NCI-H146 treated with DMSO at 0.1 percent for 48 hours (cell line): ENCODE measurements at regions not wholly inside any gene's neighbourhood (a gene's known extent, or its start where the extent isn't known, plus 50 kb on each side); places are given as distances from the start of the nearest gene placed in this dataset.

Source experiments
- DNase-seq: peaks from one replicate; lab custom pipeline; 2025; ENCODE audit not compliant: unreplicated experiment; lab: John Stamatoyannopoulos, UW

- no peak for DNase-seq
These were observed 229.3 kb downstream of the IDS start for GRCh38 chrX:149275836-149276235.

GRCh38 chrX:149274516-149275105 lies 230.5 kb downstream of the IDS start:
- DNase-seq: no peak

- no peak for DNase-seq
These were observed 232.2 kb downstream of the IDS start for GRCh38 chrX:149272690-149273463.

GRCh38 chrX:149267878-149268813 lies 237.0 kb downstream of the IDS start:
- DNase-seq: no peak

- no peak for DNase-seq
These were observed 243.0 kb downstream of the IDS start for GRCh38 chrX:149262086-149262485.

GRCh38 chrX:149259241-149259640 lies 245.9 kb downstream of the IDS start:
- DNase-seq: no peak

- no peak for DNase-seq
These were observed 249.2 kb downstream of the IDS start for GRCh38 chrX:149255860-149256259.

GRCh38 chrX:149248073-149248625 lies 257.0 kb downstream of the IDS start:
- no peak for DNase-seq

- no peak for DNase-seq
These were observed 274.4 kb downstream of the IDS start for GRCh38 chrX:149230689-149231088.

- DNase-seq: no peak
These were observed 281.3 kb downstream of the IDS start for GRCh38 chrX:149223854-149224253.

GRCh38 chrX:149222040-149222439 lies 283.1 kb downstream of the IDS start:
- no peak for DNase-seq

GRCh38 chrX:149221230-149221629 lies 283.9 kb downstream of the IDS start:
- no peak for DNase-seq

- DNase-seq: no peak
These were observed 291.8 kb downstream of the IDS start for GRCh38 chrX:149213264-149213663.

- DNase-seq: no peak
These were observed 296.8 kb downstream of the IDS start for GRCh38 chrX:149208307-149208706.

- DNase-seq: no peak
These were observed 297.6 kb downstream of the IDS start for GRCh38 chrX:149207518-149207917.

GRCh38 chrX:149205937-149206336 lies 299.2 kb downstream of the IDS start:
- no peak for DNase-seq

- DNase-seq: no peak
These were observed 300.0 kb downstream of the IDS start for GRCh38 chrX:149205081-149205480.

- no peak for DNase-seq
These were observed 305.4 kb downstream of the IDS start for GRCh38 chrX:149199734-149200133.

GRCh38 chrX:149198980-149199732 lies 305.9 kb downstream of the IDS start:
- no peak for DNase-seq

- DNase-seq: no peak
These were observed 320.0 kb downstream of the IDS start for GRCh38 chrX:149185087-149185486.
